Body of pancreas (tissue), 4 donors: ENCODE measurements at regions not wholly inside any gene's neighbourhood (a gene's known extent, or its start where the extent isn't known, plus 50 kb on each side); places are given as distances from the start of the nearest gene placed in this dataset.

Experiments
- ATAC-seq: fragments of 150-250 bp; one replicate; pipeline ENCODE4 v1.9.1; 2016
- DNase-seq, 4 donors: peaks; one replicate each; pipeline ENCODE4 v3.0.0-alpha.2; 2019
- H3K27ac ChIP-seq, 4 donors: fragments of 200-600 bp; sonication (generic); 1 replicate in 3 of 4; 2 replicates in 1 of 4; pipeline versions ENCODE4 v1.5.1 to v1.6.1; 2016 to 2019; ENCODE audit warnings: mild to moderate bottlenecking in 1 of 4, mixed read lengths in 1 of 4, moderate library complexity in 1 of 4
- H3K27me3 ChIP-seq, 2 donors: fragments of 200-600 bp; sonication (generic); one replicate each; pipeline ENCODE4 v1.6.0; 2016; ENCODE audit warnings: mild to moderate bottlenecking in 1 of 2
- H3K36me3 ChIP-seq, 2 donors: fragments of 200-600 bp; sonication (generic); replicated peaks in 1 of 2; 2 replicates each; pipeline ENCODE4 v1.5.1; 2016; ENCODE audit warnings: low read depth in 2 of 2; ENCODE audit not compliant: insufficient read depth in 1 of 2
- H3K4me1 ChIP-seq: fragments of 200-600 bp; sonication (generic); one replicate; pipeline ENCODE4 v1.6.0; 2016
- H3K4me3 ChIP-seq, 2 donors: fragments of 200-600 bp; sonication (generic); 1 replicate in 1 of 2; 2 replicates in 1 of 2; pipeline ENCODE4 v1.5.1; 2016 to 2019
- H3K9me3 ChIP-seq, 3 donors: fragments of 200-600 bp; sonication (generic); 1 replicate in 2 of 3; 2 replicates in 1 of 3; pipeline ENCODE4 v1.5.1; 2016
- POLR2A ChIP-seq, 3 donors: fragments of 450-650 bp; IDR thresholded peaks; one replicate each; pipeline ENCODE4 v1.6.1; 2016; ENCODE audit warnings: antibody characterized with exemption in 3 of 3, mild to moderate bottlenecking in 2 of 3
- WGBS, 2 donors: methylation state at CpG; one replicate each; pipeline ENCODE4 v1.1.5; 2017; 5-methylcytosine and 5-hydroxymethylcytosine counted together
- intact Hi-C: fragments of 100-400 bp; cut with DNase I; formaldehyde crosslinking; loops from one replicate; pipeline ENCODE4 v1.15.1; 2023
- TF ChIP-seq, protein P1 (sequence below), 7 experiments: fragments of 450-650 bp in 4 of 7; fragments of 200-600 bp in 3 of 7; sonication (generic) in 3 of 7; IDR thresholded peaks; one replicate each; pipeline ENCODE4 v1.5.1; 2016 to 2019; ENCODE audit warnings: antibody characterized with exemption in 7 of 7

DNA sequence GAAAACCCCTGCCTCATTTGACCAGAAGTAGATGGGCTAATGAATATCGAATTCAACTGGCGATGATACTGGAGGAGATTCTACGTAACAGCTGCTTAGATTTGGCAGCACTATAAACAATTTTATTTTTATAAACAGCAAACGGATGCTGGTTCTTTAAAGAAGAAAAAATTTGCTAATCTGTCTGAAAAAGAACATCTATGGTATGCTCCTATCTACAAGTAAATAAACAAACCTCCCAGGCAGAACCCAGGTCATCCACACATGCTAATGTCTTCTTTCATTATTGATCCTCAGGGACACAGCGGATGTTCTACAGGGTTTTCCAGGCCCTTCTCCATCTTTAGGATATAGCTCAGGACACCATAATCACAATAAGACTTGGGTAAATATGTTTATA is 291.3 kb downstream of the ALDH8A1 start:
- no peaks in the 10 kb centered on the region for H3K4me1 ChIP-seq
- H3K36me3 ChIP-seq: no peaks in the 10 kb centered on the region
- no peaks in the 10 kb centered on the region for H3K9me3 ChIP-seq
- no peak overlapping the region for H3K4me3 ChIP-seq
- TF ChIP-seq, protein P1, sequence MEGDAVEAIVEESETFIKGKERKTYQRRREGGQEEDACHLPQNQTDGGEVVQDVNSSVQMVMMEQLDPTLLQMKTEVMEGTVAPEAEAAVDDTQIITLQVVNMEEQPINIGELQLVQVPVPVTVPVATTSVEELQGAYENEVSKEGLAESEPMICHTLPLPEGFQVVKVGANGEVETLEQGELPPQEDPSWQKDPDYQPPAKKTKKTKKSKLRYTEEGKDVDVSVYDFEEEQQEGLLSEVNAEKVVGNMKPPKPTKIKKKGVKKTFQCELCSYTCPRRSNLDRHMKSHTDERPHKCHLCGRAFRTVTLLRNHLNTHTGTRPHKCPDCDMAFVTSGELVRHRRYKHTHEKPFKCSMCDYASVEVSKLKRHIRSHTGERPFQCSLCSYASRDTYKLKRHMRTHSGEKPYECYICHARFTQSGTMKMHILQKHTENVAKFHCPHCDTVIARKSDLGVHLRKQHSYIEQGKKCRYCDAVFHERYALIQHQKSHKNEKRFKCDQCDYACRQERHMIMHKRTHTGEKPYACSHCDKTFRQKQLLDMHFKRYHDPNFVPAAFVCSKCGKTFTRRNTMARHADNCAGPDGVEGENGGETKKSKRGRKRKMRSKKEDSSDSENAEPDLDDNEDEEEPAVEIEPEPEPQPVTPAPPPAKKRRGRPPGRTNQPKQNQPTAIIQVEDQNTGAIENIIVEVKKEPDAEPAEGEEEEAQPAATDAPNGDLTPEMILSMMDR (IDR thresholded peaks at IDR 0.05): no peak
- TF ChIP-seq POLR2A (IDR thresholded peaks at IDR 0.05): no peak
- H3K27me3 ChIP-seq: no peaks in the 10 kb centered on the region
- 83 to 89% methylated on average over 5 of the region's 5 CpGs for WGBS, 2 donors
- intact Hi-C loops: no loop called here
- no peak for ATAC-seq
- no peak overlapping the region for H3K27ac ChIP-seq
- DNase-seq: no peak

DNA sequence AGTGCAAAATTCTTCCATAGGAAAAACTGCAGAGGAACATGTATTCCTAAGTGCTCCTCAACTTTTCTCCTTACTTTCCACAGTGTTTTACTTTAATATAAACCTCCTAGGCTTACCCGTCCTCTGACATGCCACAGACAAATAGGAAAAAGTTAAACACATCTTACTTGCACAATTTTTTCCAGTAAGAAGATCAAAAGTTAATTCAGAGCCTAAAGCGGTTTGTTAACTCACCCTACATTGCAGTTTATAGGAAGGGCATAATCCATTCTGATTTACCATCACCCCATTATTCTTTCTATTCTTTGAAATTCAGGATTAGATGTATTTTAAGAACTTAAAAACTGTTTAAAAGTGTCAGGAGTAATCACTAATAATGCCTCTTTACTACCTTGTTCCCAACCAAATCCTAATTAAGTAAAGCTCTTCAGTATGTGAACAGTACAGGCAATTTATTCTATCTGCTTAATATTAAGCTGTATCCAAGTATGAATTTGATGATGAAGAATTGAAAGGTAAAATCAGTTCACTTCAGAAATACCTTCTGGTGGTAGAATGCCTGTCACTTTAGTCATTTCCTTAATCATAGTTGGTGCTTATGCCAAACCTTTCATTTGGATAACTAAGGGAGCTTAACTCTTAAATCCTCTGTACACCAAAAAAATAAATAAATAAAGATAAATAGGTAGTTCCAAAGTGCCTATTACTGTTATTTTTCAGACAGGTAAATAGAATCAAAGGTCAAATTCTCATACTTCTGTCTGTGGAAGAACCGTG is 292.0 kb downstream of the ALDH8A1 start:
- Histone ChIP-seq H3K9me3 (no peaks in the 10 kb centered on the region), H3K4me1 (no peaks in the 10 kb centered on the region), H3K27ac (no peak overlapping the region), H3K36me3 (no peaks in the 10 kb centered on the region), H3K4me3 (no peak overlapping the region), H3K27me3 (no peaks in the 10 kb centered on the region)
- TF ChIP-seq, protein P1 (IDR thresholded peaks at IDR 0.05): no peak
- no peak for TF ChIP-seq POLR2A (IDR thresholded peaks at IDR 0.05)
- DNase-seq (no peak), ATAC-seq (no peak)
- intact Hi-C loops: no loop called here
- WGBS, 2 donors: 63 to 75% methylated on average over 3 of the region's 3 CpGs

DNA sequence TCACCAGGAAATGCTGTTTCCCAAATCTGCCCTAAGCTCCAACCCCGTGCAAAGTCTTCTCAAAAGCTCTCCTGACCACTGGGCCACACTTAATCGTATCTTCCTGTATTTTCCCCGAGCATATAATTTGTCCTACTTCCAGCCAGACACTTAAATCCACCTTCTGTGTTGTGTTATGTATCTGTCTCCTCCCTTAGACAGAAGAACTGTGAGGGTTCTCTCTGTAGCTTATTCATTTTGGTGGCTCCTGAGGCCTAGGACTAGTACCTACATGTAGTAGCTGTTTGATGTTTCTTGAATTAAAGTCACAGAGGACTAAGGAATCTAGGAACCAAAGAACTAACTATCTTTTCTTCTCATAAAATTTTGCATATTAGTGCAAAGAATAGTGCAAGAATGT is 292.6 kb downstream of the ALDH8A1 start:
- 92 to 94% methylated on average over 3 of the region's 3 CpGs for WGBS, 2 donors
- TF ChIP-seq POLR2A (IDR thresholded peaks at IDR 0.05): no peak
- TF ChIP-seq, protein P1 (IDR thresholded peaks at IDR 0.05): no peak
- no peaks in the 10 kb centered on the region for H3K9me3 ChIP-seq
- intact Hi-C loops: no loop called here
- H3K4me1 ChIP-seq: no peaks in the 10 kb centered on the region
- H3K27me3 ChIP-seq: no peaks in the 10 kb centered on the region
- ATAC-seq (no peak), DNase-seq (no peak)
- no peaks in the 10 kb centered on the region for H3K36me3 ChIP-seq
- H3K4me3 ChIP-seq: no peak overlapping the region
- H3K27ac ChIP-seq: no peak overlapping the region

DNA sequence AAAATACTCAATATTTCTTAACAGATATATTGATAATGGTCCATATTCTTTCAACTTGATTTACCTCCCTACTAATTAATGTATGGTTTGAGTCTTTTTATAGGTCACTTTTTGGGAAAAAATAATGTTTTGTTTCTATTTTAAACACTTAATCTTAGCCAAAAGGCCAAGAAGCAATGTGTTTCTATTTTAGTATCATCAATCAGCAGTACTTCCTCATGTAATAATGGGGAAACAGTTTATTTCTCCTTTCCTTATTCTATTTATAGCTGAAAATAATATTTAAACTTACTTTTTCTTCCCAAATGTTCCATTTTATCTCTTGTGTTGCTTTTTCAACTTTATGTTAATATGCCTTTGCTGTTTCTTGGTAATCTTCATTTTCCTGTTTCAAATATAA is 295.1 kb downstream of the ALDH8A1 start:
- Histone ChIP-seq H3K4me3 (no peak overlapping the region), H3K27me3 (no peaks in the 10 kb centered on the region), H3K27ac (no peak overlapping the region), H3K4me1 (no peaks in the 10 kb centered on the region), H3K9me3 (no peaks in the 10 kb centered on the region), H3K36me3 (no peaks in the 10 kb centered on the region)
- ATAC-seq (no peak), DNase-seq (no peak)
- intact Hi-C loops: no loop called here
- TF ChIP-seq POLR2A (IDR thresholded peaks at IDR 0.05): no peak
- TF ChIP-seq, protein P1 (IDR thresholded peaks at IDR 0.05): no peak

DNA sequence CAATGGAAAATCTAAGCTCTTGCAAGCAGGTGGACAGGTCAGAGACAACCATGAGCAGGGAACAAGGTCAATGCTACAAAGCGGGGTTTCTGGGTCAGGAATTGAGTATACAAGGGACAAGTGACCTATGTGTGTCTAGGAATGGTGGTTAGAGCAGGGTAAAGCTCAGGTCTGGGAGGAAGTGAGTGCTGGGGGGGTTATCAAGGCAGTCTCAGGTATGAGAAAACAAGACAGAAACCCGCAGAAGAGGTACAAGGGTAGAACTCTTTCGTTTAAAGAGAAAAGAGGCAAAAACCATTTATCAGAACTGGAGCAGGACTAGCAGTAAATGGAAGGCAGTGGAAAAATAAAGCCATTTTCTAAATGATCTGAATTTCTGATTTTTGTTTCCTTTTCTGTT is 298.4 kb downstream of the ALDH8A1 start:
- no peaks in the 10 kb centered on the region for H3K4me1 ChIP-seq
- 82 to 83% methylated on average over 3 of the region's 3 CpGs for WGBS, 2 donors
- H3K9me3 ChIP-seq: no peaks in the 10 kb centered on the region
- H3K27me3 ChIP-seq: no peaks in the 10 kb centered on the region
- H3K36me3 ChIP-seq: no peaks in the 10 kb centered on the region
- H3K27ac ChIP-seq: no peak overlapping the region
- ATAC-seq: no peak
- TF ChIP-seq POLR2A (IDR thresholded peaks at IDR 0.05): no peak
- TF ChIP-seq, protein P1 (IDR thresholded peaks at IDR 0.05): no peak
- no peak overlapping the region for H3K4me3 ChIP-seq
- DNase-seq: no peak
- intact Hi-C loops: no loop called here
